ENCODE measurements at regions not wholly inside any gene's neighbourhood (a gene's known extent, or its start where the extent isn't known, plus 50 kb on each side); places are given as distances from the start of the nearest gene placed in this dataset.

GRCh38 chr13:61183670-61184069 lies 232.0 kb downstream of the PCDH20 start:
- intact Hi-C loops (cut with micrococcal nuclease), result no loop called here

GRCh38 chr13:61180234-61180633 lies 235.4 kb downstream of the PCDH20 start:
- no peaks in the 10 kb centered on the region for H3K4me1 Mint-ChIP-seq (ENCODE audit: low read depth)
- intact Hi-C loops (cut with micrococcal nuclease), result no loop called here
- H3K27ac Mint-ChIP-seq, result no peak overlapping the region
- H3K27me3 Mint-ChIP-seq, result no peaks in the 10 kb centered on the region
- H3K36me3 Mint-ChIP-seq (ENCODE audit: low read depth), result no peaks in the 10 kb centered on the region
- no peak overlapping the region for H3K4me3 Mint-ChIP-seq
- peaks cover 3% of the 10 kb centered on the region for H3K9me3 Mint-ChIP-seq

More at GRCh38 chr13:61183670-61184069, 232.0 kb downstream of the PCDH20 start:
- no peaks in the 10 kb centered on the region for H3K27me3 Mint-ChIP-seq
- H3K36me3 Mint-ChIP-seq (ENCODE audit: low read depth), result no peaks in the 10 kb centered on the region
- H3K4me3 Mint-ChIP-seq, result no peak overlapping the region
- H3K4me1 Mint-ChIP-seq (ENCODE audit: low read depth), result no peaks in the 10 kb centered on the region
- H3K9me3 Mint-ChIP-seq, result peaks cover 16% of the 10 kb centered on the region
- no peak overlapping the region for H3K27ac Mint-ChIP-seq

- no peaks in the 10 kb centered on the region for H3K27me3 Mint-ChIP-seq
- H3K36me3 Mint-ChIP-seq (ENCODE audit: low read depth), result no peaks in the 10 kb centered on the region
- intact Hi-C loops (cut with micrococcal nuclease), result no loop called here
- no peaks in the 10 kb centered on the region for H3K9me3 Mint-ChIP-seq
- H3K4me1 Mint-ChIP-seq (ENCODE audit: low read depth), result no peaks in the 10 kb centered on the region
- H3K4me3 Mint-ChIP-seq, result no peak overlapping the region
- H3K27ac Mint-ChIP-seq, result no peak overlapping the region
Measured at GRCh38 chr13:61179741-61180140, 235.9 kb downstream of the PCDH20 start.

- Mint-ChIP-seq H3K4me1 (ENCODE audit: low read depth) (no peaks in the 10 kb centered on the region), H3K36me3 (ENCODE audit: low read depth) (no peaks in the 10 kb centered on the region), H3K27me3 (no peaks in the 10 kb centered on the region), H3K9me3 (no peaks in the 10 kb centered on the region), H3K27ac (no peak overlapping the region), H3K4me3 (no peak overlapping the region)
- intact Hi-C loops (cut with micrococcal nuclease), result no loop called here
Measured at GRCh38 chr13:61170856-61171255, 244.8 kb downstream of the PCDH20 start.

- Mint-ChIP-seq H3K27ac (no peak overlapping the region), H3K4me1 (ENCODE audit: low read depth) (no peaks in the 10 kb centered on the region), H3K27me3 (no peaks in the 10 kb centered on the region), H3K9me3 (peaks cover 21% of the 10 kb centered on the region), H3K36me3 (ENCODE audit: low read depth) (no peaks in the 10 kb centered on the region), H3K4me3 (no peak overlapping the region)
- intact Hi-C loops (cut with micrococcal nuclease), result no loop called here
Measured at GRCh38 chr13:61162636-61163035, 253.0 kb downstream of the PCDH20 start.

- Mint-ChIP-seq H3K4me1 (ENCODE audit: low read depth) (no peaks in the 10 kb centered on the region), H3K36me3 (ENCODE audit: low read depth) (no peaks in the 10 kb centered on the region), H3K27ac (no peak overlapping the region), H3K27me3 (no peaks in the 10 kb centered on the region), H3K9me3 (peaks cover 26% of the 10 kb centered on the region), H3K4me3 (no peak overlapping the region)
- intact Hi-C loops (cut with micrococcal nuclease), result no loop called here
Measured at GRCh38 chr13:61162106-61162505, 253.5 kb downstream of the PCDH20 start.

- Mint-ChIP-seq H3K9me3 (peaks cover 33% of the 10 kb centered on the region), H3K27me3 (no peaks in the 10 kb centered on the region), H3K4me3 (no peak overlapping the region), H3K36me3 (ENCODE audit: low read depth) (no peaks in the 10 kb centered on the region), H3K27ac (no peak overlapping the region), H3K4me1 (ENCODE audit: low read depth) (no peaks in the 10 kb centered on the region)
- intact Hi-C loops (cut with micrococcal nuclease), result no loop called here
Measured at GRCh38 chr13:61156753-61157152, 258.9 kb downstream of the PCDH20 start.

- H3K9me3 Mint-ChIP-seq, result peaks cover 19% of the 10 kb centered on the region
- no peak overlapping the region for H3K27ac Mint-ChIP-seq
- H3K4me3 Mint-ChIP-seq, result no peak overlapping the region
- H3K36me3 Mint-ChIP-seq (ENCODE audit: low read depth), result no peaks in the 10 kb centered on the region
- intact Hi-C loops (cut with micrococcal nuclease), result no loop called here
- no peaks in the 10 kb centered on the region for H3K27me3 Mint-ChIP-seq
- no peaks in the 10 kb centered on the region for H3K4me1 Mint-ChIP-seq (ENCODE audit: low read depth)
Measured at GRCh38 chr13:61151062-61151461, 264.6 kb downstream of the PCDH20 start.

GRCh38 chr13:61149331-61149730 lies 266.3 kb downstream of the PCDH20 start:
- Mint-ChIP-seq H3K9me3 (peaks cover 33% of the 10 kb centered on the region), H3K27ac (no peak overlapping the region)
- intact Hi-C loops (cut with micrococcal nuclease), result no loop called here

GRCh38 chr13:61148691-61149315 lies 266.8 kb downstream of the PCDH20 start:
- peaks cover 37% of the 10 kb centered on the region for H3K9me3 Mint-ChIP-seq
- no peaks in the 10 kb centered on the region for H3K36me3 Mint-ChIP-seq (ENCODE audit: low read depth)
- no peak overlapping the region for H3K4me3 Mint-ChIP-seq
- H3K27ac Mint-ChIP-seq, result no peak overlapping the region
- no peaks in the 10 kb centered on the region for H3K27me3 Mint-ChIP-seq
- intact Hi-C loops (cut with micrococcal nuclease), result no loop called here
- no peaks in the 10 kb centered on the region for H3K4me1 Mint-ChIP-seq (ENCODE audit: low read depth)

More at GRCh38 chr13:61149331-61149730, 266.3 kb downstream of the PCDH20 start:
- no peaks in the 10 kb centered on the region for H3K36me3 Mint-ChIP-seq (ENCODE audit: low read depth)
- H3K4me1 Mint-ChIP-seq (ENCODE audit: low read depth), result no peaks in the 10 kb centered on the region
- no peak overlapping the region for H3K4me3 Mint-ChIP-seq
- H3K27me3 Mint-ChIP-seq, result no peaks in the 10 kb centered on the region

- peaks cover 43% of the 10 kb centered on the region for H3K9me3 Mint-ChIP-seq
- H3K27me3 Mint-ChIP-seq, result no peaks in the 10 kb centered on the region
- H3K27ac Mint-ChIP-seq, result no peak overlapping the region
- no peak overlapping the region for H3K4me3 Mint-ChIP-seq
- intact Hi-C loops (cut with micrococcal nuclease), result no loop called here
- H3K36me3 Mint-ChIP-seq (ENCODE audit: low read depth), result no peaks in the 10 kb centered on the region
- no peaks in the 10 kb centered on the region for H3K4me1 Mint-ChIP-seq (ENCODE audit: low read depth)
Measured at GRCh38 chr13:61148211-61148610, 267.4 kb downstream of the PCDH20 start.

- peaks cover 58% of the 10 kb centered on the region for H3K9me3 Mint-ChIP-seq
- intact Hi-C loops (cut with micrococcal nuclease), result no loop called here
- no peaks in the 10 kb centered on the region for H3K27me3 Mint-ChIP-seq
- no peaks in the 10 kb centered on the region for H3K4me1 Mint-ChIP-seq (ENCODE audit: low read depth)
- no peak overlapping the region for H3K27ac Mint-ChIP-seq
- H3K4me3 Mint-ChIP-seq, result no peak overlapping the region
- no peaks in the 10 kb centered on the region for H3K36me3 Mint-ChIP-seq (ENCODE audit: low read depth)
Measured at GRCh38 chr13:61146571-61146970, 269.1 kb downstream of the PCDH20 start.

- Mint-ChIP-seq H3K36me3 (ENCODE audit: low read depth) (no peaks in the 10 kb centered on the region), H3K9me3 (peaks cover 62% of the 10 kb centered on the region), H3K4me1 (ENCODE audit: low read depth) (no peaks in the 10 kb centered on the region), H3K4me3 (no peak overlapping the region), H3K27me3 (no peaks in the 10 kb centered on the region), H3K27ac (no peak overlapping the region)
- intact Hi-C loops (cut with micrococcal nuclease), result no loop called here
Measured at GRCh38 chr13:61146158-61146557, 269.5 kb downstream of the PCDH20 start.

- no peaks in the 10 kb centered on the region for H3K36me3 Mint-ChIP-seq (ENCODE audit: low read depth)
- peaks cover 62% of the 10 kb centered on the region for H3K9me3 Mint-ChIP-seq
- H3K4me1 Mint-ChIP-seq (ENCODE audit: low read depth), result no peaks in the 10 kb centered on the region
- no peak overlapping the region for H3K27ac Mint-ChIP-seq
- no peaks in the 10 kb centered on the region for H3K27me3 Mint-ChIP-seq
- H3K4me3 Mint-ChIP-seq, result no peak overlapping the region
- intact Hi-C loops (cut with micrococcal nuclease), result no loop called here
Measured at GRCh38 chr13:61144834-61145593, 270.6 kb downstream of the PCDH20 start.

- Mint-ChIP-seq H3K27me3 (no peaks in the 10 kb centered on the region), H3K4me1 (ENCODE audit: low read depth) (no peaks in the 10 kb centered on the region), H3K9me3 (peaks cover 60% of the 10 kb centered on the region), H3K36me3 (ENCODE audit: low read depth) (no peaks in the 10 kb centered on the region), H3K4me3 (no peak overlapping the region), H3K27ac (no peak overlapping the region)
- intact Hi-C loops (cut with micrococcal nuclease), result no loop called here
Measured at GRCh38 chr13:61144301-61144700, 271.3 kb downstream of the PCDH20 start.

Data from dendritic cell treated with granulocyte-macrophage colony-stimulating factor and Interleukin-4, amounts not matched to agents 40 ng/mL and 50 ng/mL, for 4 days (primary cell).